ENCODE measurements at regions not wholly inside any gene's neighbourhood (a gene's known extent, or its start where the extent isn't known, plus 50 kb on each side); places are given as distances from the start of the nearest gene placed in this dataset.

DNA sequence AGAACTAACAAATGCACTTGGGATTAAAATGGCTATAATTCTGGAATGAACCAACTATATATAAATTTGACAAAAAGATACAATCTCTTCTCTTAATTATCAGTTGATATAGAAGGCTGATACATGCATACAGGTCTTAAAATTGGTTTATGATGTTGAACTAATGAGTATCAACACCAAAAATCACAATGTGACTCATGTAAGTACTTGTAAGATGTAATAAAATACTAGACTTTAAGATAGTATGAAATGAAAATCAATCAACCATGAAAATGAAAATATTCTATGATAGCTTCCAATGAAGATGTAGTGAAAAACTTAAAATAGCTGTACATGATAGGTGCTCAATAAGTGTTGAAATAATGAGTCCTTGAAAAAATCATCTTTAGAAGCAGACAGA, 116.6 kb upstream of the SOX5 start:
- TF ChIP-seq, protein P1, sequence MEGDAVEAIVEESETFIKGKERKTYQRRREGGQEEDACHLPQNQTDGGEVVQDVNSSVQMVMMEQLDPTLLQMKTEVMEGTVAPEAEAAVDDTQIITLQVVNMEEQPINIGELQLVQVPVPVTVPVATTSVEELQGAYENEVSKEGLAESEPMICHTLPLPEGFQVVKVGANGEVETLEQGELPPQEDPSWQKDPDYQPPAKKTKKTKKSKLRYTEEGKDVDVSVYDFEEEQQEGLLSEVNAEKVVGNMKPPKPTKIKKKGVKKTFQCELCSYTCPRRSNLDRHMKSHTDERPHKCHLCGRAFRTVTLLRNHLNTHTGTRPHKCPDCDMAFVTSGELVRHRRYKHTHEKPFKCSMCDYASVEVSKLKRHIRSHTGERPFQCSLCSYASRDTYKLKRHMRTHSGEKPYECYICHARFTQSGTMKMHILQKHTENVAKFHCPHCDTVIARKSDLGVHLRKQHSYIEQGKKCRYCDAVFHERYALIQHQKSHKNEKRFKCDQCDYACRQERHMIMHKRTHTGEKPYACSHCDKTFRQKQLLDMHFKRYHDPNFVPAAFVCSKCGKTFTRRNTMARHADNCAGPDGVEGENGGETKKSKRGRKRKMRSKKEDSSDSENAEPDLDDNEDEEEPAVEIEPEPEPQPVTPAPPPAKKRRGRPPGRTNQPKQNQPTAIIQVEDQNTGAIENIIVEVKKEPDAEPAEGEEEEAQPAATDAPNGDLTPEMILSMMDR (IDR thresholded peaks at IDR 0.05; ENCODE audit: unreplicated experiment): no peak
- intact Hi-C loops (cut with micrococcal nuclease; ENCODE audit: unreplicated experiment): no loop called here
- Mint-ChIP-seq H3K9me3 (ENCODE audit: low read depth, unreplicated experiment) (no peaks in the 10 kb centered on the region), H3K36me3 (ENCODE audit: insufficient read depth, unreplicated experiment) (no peaks in the 10 kb centered on the region), H3K4me3 (ENCODE audit: low read depth, unreplicated experiment) (no peak overlapping the region), H3K4me1 (ENCODE audit: low read depth, unreplicated experiment) (no peaks in the 10 kb centered on the region), H3K27me3 (ENCODE audit: unreplicated experiment) (no peaks in the 10 kb centered on the region), H3K27ac (ENCODE audit: unreplicated experiment) (no peak overlapping the region)
- CTCF ChIA-PET: interaction anchor here (0.6 kb wide), 1 partner anchor 496 kb away, joined by 3 read pairs; no protein-coding TSS in a partner anchor
- no peak for DNase-seq
- no TSS peak for BruUV-seq (replicated peaks)

DNA sequence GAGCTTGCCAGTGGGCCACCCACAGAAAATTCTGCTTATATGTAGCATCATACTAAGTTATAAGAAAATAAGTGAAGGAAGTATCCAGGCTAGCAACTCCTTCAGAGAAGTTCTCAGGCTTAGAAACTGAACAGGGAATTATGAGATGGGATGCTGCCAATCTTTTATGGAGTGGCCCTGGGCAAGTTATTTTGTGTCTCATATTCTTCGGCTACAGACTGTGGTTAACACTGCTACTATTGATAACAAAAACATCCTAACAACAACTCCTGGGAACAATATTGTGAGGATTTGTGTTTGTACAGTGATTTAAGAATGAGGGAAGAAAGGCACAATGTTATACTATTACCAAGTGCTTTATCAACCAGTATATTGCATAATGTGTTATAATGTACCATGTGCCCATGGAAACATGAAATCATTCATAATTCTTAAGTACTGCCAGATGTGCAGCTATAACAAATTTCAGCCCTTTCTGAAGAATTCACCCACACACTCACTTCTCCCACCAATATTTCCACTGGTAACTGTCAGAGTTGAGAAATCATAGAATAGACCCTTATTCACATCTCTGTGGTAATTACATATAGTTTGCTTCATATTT, 113.3 kb upstream of the SOX5 start:
- intact Hi-C loops (cut with micrococcal nuclease; ENCODE audit: unreplicated experiment): no loop called here
- H3K27me3 Mint-ChIP-seq (ENCODE audit: unreplicated experiment): no peaks in the 10 kb centered on the region
- H3K36me3 Mint-ChIP-seq (ENCODE audit: insufficient read depth, unreplicated experiment): no peaks in the 10 kb centered on the region
- H3K4me1 Mint-ChIP-seq (ENCODE audit: low read depth, unreplicated experiment): no peaks in the 10 kb centered on the region
- TF ChIP-seq, protein P1 (IDR thresholded peaks at IDR 0.05; ENCODE audit: unreplicated experiment): no peak
- BruUV-seq (replicated peaks): no TSS peak
- no peak overlapping the region for H3K4me3 Mint-ChIP-seq (ENCODE audit: low read depth, unreplicated experiment)
- no peak for DNase-seq
- H3K27ac Mint-ChIP-seq (ENCODE audit: unreplicated experiment): no peak overlapping the region
- CTCF ChIA-PET: no interaction called here
- H3K9me3 Mint-ChIP-seq (ENCODE audit: low read depth, unreplicated experiment): no peaks in the 10 kb centered on the region

DNA sequence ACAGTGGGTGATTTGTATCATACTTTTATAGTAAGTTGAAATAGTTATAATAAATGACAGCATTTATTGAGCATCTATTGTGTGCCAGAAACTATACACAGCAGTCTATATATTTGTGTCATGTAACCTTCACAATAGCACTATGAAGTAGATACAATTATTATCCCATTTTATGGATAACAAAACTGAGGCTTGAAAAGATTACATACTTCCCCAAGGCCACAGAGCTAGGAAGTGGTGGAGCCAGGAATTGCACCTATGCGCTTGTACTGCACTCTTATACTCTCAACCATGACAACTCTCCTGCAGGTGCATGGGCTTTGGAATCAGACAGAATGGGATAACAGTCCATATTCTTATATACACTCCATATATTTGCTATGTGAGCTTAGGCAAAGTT, 110.6 kb upstream of the SOX5 start:
- intact Hi-C loops (cut with micrococcal nuclease; ENCODE audit: unreplicated experiment): no loop called here
- CTCF ChIA-PET: no interaction called here
- no TSS peak for BruUV-seq (replicated peaks)
- TF ChIP-seq, protein P1 (IDR thresholded peaks at IDR 0.05; ENCODE audit: unreplicated experiment): no peak
- Mint-ChIP-seq H3K4me3 (ENCODE audit: low read depth, unreplicated experiment) (no peak overlapping the region), H3K4me1 (ENCODE audit: low read depth, unreplicated experiment) (no peaks in the 10 kb centered on the region), H3K27ac (ENCODE audit: unreplicated experiment) (no peak overlapping the region), H3K27me3 (ENCODE audit: unreplicated experiment) (no peaks in the 10 kb centered on the region), H3K36me3 (ENCODE audit: insufficient read depth, unreplicated experiment) (no peaks in the 10 kb centered on the region), H3K9me3 (ENCODE audit: low read depth, unreplicated experiment) (no peaks in the 10 kb centered on the region)
- DNase-seq: no peak

DNA sequence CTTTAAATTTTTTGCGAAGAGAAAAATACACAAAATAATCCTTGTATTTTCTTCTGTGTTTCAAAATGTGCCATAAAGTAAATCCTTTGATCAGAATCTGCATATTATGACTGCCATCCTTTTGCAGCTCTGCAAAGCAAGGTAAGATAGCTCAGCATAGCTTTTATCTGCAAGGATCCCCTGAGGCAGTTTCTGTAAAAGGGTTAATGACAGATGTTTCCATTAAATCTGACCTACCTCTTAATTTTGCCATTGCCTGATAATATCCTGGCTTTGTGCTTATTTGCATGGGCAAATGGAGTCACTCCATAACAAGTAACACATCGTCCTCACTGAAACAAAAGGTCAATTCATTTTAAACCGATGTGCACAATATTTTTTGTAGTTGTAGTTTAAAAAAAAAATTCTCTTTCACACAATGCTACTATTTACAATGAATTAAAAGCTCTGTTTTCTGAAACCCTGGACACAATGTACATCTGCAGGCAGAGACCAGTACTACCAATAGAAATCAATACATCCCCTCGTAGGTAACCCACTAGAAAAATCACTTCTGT, 108.5 kb upstream of the SOX5 start:
- TF ChIP-seq, protein P1 (IDR thresholded peaks at IDR 0.05; ENCODE audit: unreplicated experiment): no peak
- no peak overlapping the region for H3K27ac Mint-ChIP-seq (ENCODE audit: unreplicated experiment)
- no peaks in the 10 kb centered on the region for H3K4me1 Mint-ChIP-seq (ENCODE audit: low read depth, unreplicated experiment)
- CTCF ChIA-PET: no interaction called here
- H3K27me3 Mint-ChIP-seq (ENCODE audit: unreplicated experiment): no peaks in the 10 kb centered on the region
- intact Hi-C loops (cut with micrococcal nuclease; ENCODE audit: unreplicated experiment): no loop called here
- no TSS peak for BruUV-seq (replicated peaks)
- no peak overlapping the region for H3K4me3 Mint-ChIP-seq (ENCODE audit: low read depth, unreplicated experiment)
- no peaks in the 10 kb centered on the region for H3K9me3 Mint-ChIP-seq (ENCODE audit: low read depth, unreplicated experiment)
- no peaks in the 10 kb centered on the region for H3K36me3 Mint-ChIP-seq (ENCODE audit: insufficient read depth, unreplicated experiment)
- no peak for DNase-seq

Data from Calu3 (cell line).